Thyroid gland (tissue), 4 donors: ENCODE measurements at regions not wholly inside any gene's neighbourhood (a gene's known extent, or its start where the extent isn't known, plus 50 kb on each side); places are given as distances from the start of the nearest gene placed in this dataset.

ENCODE experiments used
- DNase-seq, 2 donors: peaks; one replicate each; pipeline ENCODE4 v3.0.0-alpha.2; 2019
- H3K27ac ChIP-seq, 3 donors: fragments of 200-600 bp; sonication (generic); 1 replicate in 2 of 3; 2 replicates in 1 of 3; pipeline ENCODE4 v1.5.1; 2016 to 2019; ENCODE audit warnings: mild to moderate bottlenecking in 1 of 3, moderate library complexity in 1 of 3
- H3K27me3 ChIP-seq: fragments of 200-600 bp; sonication (generic); one replicate; pipeline ENCODE4 v1.5.1; 2019
- H3K36me3 ChIP-seq, 2 donors: fragments of 200-600 bp; sonication (generic); one replicate each; pipeline ENCODE4 v1.5.1; 2016 to 2019
- H3K4me1 ChIP-seq, 2 donors: fragments of 200-600 bp; sonication (generic); one replicate each; pipeline ENCODE4 v1.5.1; 2017 to 2019
- H3K4me3 ChIP-seq, 3 donors: fragments of 200-600 bp; sonication (generic); replicated peaks in 1 of 3; 1 replicate in 2 of 3; 2 replicates in 1 of 3; pipeline ENCODE4 v1.5.1; 2016; ENCODE audit warnings: mild to moderate bottlenecking in 1 of 3
- H3K9me3 ChIP-seq: fragments of 200-600 bp; sonication (generic); one replicate; pipeline ENCODE4 v1.5.1; 2017
- CTCF ChIP-seq, 6 experiments: fragments of 200-600 bp in 3 of 6; fragments of 450-650 bp in 3 of 6; sonication (generic) in 3 of 6; IDR thresholded peaks; one replicate each; pipeline ENCODE4 v1.5.1; 2016 to 2019; ENCODE audit warnings: antibody characterized with exemption in 6 of 6, mild to moderate bottlenecking in 2 of 6, inconsistent platforms in 1 of 6, moderate library complexity in 1 of 6
- POLR2A ChIP-seq, 2 donors: fragments of 450-650 bp; IDR thresholded peaks; one replicate each; pipeline ENCODE4 v1.6.1; 2017; ENCODE audit warnings: antibody characterized with exemption in 2 of 2, mild to moderate bottlenecking in 2 of 2, moderate library complexity in 1 of 2
- WGBS, 2 donors: methylation state at CpG; one replicate each; pipeline ENCODE4 v1.1.5; 2017; 5-methylcytosine and 5-hydroxymethylcytosine counted together
- intact Hi-C: fragments of 100-400 bp; cut with DNase I; formaldehyde crosslinking; loops from one replicate; pipeline ENCODE4 v1.15.1; 2023

- Histone ChIP-seq H3K4me3 (no peak overlapping the region), H3K27me3 (no peaks in the 10 kb centered on the region), H3K27ac (no peak overlapping the region), H3K36me3 (no peaks in the 10 kb centered on the region), H3K9me3 (no peaks in the 10 kb centered on the region), H3K4me1 (peaks cover 7 to 34% of the 10 kb centered on the region in 2 donors)
- no peak for DNase-seq
- 87 to 95% methylated on average over 3 of the region's 3 CpGs for WGBS, 2 donors
- intact Hi-C loops, result no loop called here
- TF ChIP-seq POLR2A (IDR thresholded peaks at IDR 0.05) (no peak), CTCF (IDR thresholded peaks at IDR 0.05) (no peak)
Measured at GRCh38 chr5:68418680-68419079, 203.1 kb downstream of the PIK3R1 start.

- WGBS, 2 donors, result 89 to 92% methylated on average over 4 of the region's 4 CpGs
Measured at GRCh38 chr5:68419081-68419636, 203.6 kb downstream of the PIK3R1 start.

GRCh38 chr5:68419637-68420452 is 204.3 kb downstream of the PIK3R1 start:
- 52 to 53% methylated on average over 8 of the region's 8 CpGs for WGBS, 2 donors
- DNase-seq, result peak; percentile 8 to 17

More at GRCh38 chr5:68419081-68419636, 203.6 kb downstream of the PIK3R1 start:
- TF ChIP-seq POLR2A (IDR thresholded peaks at IDR 0.05), result no peak
- no peak for TF ChIP-seq CTCF (IDR thresholded peaks at IDR 0.05)
- Histone ChIP-seq H3K4me3 (no peak overlapping the region), H3K36me3 (no peaks in the 10 kb centered on the region), H3K4me1 (peaks cover 7 to 34% of the 10 kb centered on the region in 2 donors), H3K9me3 (no peaks in the 10 kb centered on the region), H3K27ac (no peak overlapping the region), H3K27me3 (no peaks in the 10 kb centered on the region)
- DNase-seq, result no peak
- intact Hi-C loops, result no loop called here

DNA sequence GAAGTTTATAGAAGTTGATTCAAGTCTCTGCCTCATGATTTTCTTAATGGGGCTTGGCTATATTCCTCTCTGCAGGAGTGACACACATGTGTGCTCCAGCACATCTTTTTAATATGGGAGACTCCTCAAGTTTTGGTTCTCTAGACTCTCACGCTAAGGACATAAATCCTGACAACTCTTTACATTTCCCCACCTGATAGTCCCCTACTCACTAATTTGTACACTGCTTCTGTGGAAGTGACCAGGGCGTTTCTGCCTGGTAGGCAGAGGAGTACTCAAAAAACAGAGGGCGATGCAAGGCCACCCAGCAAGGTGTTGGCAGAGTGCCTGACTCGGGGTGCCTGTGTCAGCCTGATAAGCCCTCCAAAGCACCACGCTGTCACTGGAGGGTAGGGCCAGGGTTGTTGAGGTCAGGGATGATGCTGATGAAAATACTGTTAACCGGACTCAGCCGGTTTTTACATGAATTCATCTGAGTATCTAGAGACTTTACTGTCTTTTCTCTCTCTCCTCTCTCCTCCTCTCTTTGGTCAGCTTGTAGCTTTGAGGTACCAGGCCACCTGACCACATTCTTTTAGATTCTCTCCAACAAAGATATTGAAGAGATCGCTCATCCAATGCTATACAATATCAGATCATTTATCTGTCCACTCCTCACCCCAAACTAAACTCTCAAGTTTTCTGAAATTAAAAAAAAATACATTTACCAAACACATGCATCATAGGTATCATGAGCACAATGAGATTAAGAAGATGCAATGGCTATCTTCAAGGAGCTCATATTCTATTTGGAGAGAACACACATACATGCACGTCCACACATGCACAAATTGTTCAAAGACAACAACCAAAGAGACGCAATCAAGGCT is 205.2 kb downstream of the PIK3R1 start:
- DNase-seq, result peak; percentile 57 to 68
- TF ChIP-seq POLR2A (IDR thresholded peaks at IDR 0.05) (no peak), CTCF (IDR thresholded peaks at IDR 0.05) (no peak)
- H3K27ac ChIP-seq, result no peak overlapping the region

More at GRCh38 chr5:68419637-68420452, 204.3 kb downstream of the PIK3R1 start:
- intact Hi-C loops, result no loop called here
- no peak for TF ChIP-seq CTCF (IDR thresholded peaks at IDR 0.05)
- no peak for TF ChIP-seq POLR2A (IDR thresholded peaks at IDR 0.05)
- no peaks in the 10 kb centered on the region for H3K36me3 ChIP-seq
- no peak overlapping the region for H3K27ac ChIP-seq
- H3K27me3 ChIP-seq, result no peaks in the 10 kb centered on the region
- H3K9me3 ChIP-seq, result no peaks in the 10 kb centered on the region
- no peak overlapping the region for H3K4me3 ChIP-seq
- H3K4me1 ChIP-seq, result peaks cover 7 to 34% of the 10 kb centered on the region in 2 donors

More for the DNA sequence above, 205.2 kb downstream of the PIK3R1 start:
- Histone ChIP-seq H3K27me3 (no peaks in the 10 kb centered on the region), H3K9me3 (no peaks in the 10 kb centered on the region), H3K4me3 (no peak overlapping the region), H3K4me1 (peaks cover 7 to 34% of the 10 kb centered on the region in 2 donors), H3K36me3 (no peaks in the 10 kb centered on the region)
- intact Hi-C loops, result no loop called here
- 54 to 63% methylated on average over 10 of the region's 10 CpGs for WGBS, 2 donors
